LNCAP (cell line): ENCODE measurements at regions not wholly inside any gene's neighbourhood (a gene's known extent, or its start where the extent isn't known, plus 50 kb on each side); places are given as distances from the start of the nearest gene placed in this dataset.

Experiments used
- TF ChIP-seq, protein P1 (sequence below): fragments of 450-650 bp; IDR thresholded peaks from 2 replicates; pipeline ENCODE4 v1.5.1; 2017; ENCODE audit warnings: mild to moderate bottlenecking

- TF ChIP-seq, protein P1, sequence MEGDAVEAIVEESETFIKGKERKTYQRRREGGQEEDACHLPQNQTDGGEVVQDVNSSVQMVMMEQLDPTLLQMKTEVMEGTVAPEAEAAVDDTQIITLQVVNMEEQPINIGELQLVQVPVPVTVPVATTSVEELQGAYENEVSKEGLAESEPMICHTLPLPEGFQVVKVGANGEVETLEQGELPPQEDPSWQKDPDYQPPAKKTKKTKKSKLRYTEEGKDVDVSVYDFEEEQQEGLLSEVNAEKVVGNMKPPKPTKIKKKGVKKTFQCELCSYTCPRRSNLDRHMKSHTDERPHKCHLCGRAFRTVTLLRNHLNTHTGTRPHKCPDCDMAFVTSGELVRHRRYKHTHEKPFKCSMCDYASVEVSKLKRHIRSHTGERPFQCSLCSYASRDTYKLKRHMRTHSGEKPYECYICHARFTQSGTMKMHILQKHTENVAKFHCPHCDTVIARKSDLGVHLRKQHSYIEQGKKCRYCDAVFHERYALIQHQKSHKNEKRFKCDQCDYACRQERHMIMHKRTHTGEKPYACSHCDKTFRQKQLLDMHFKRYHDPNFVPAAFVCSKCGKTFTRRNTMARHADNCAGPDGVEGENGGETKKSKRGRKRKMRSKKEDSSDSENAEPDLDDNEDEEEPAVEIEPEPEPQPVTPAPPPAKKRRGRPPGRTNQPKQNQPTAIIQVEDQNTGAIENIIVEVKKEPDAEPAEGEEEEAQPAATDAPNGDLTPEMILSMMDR, result no peak
These were observed 49.7 kb upstream of the DHRSX start for GRCh38 chrX:2550328-2551020.
